ENCODE measurements at regions not wholly inside any gene's neighbourhood (a gene's known extent, or its start where the extent isn't known, plus 50 kb on each side); places are given as distances from the start of the nearest gene placed in this dataset.

DNA sequence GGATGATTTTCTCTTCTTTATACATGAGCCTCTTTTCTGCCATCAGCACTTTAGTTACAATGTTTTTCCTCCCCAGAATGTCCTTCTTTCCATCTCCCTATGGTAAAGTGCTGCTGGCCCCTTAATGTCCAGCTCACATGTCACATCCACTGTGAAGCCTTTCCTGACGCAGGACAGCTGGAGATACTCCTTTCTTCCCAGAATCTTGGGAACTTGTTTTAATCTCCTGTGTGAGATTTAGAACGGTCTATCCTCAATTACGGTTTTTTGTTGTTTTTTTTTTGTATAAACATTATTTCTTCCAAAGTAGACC, 147.7 kb upstream of the TSC22D2 start:
- TF ChIP-seq POLR2A (IDR thresholded peaks at IDR 0.05; ENCODE audit: low read depth, low read length): no peak
- no peak for TF ChIP-seq TAF1 (IDR thresholded peaks at IDR 0.05; ENCODE audit: borderline replicate concordance, low read depth, low read length)
- TF ChIP-seq POLR2AphosphoS5 (IDR thresholded peaks at IDR 0.05; ENCODE audit: low read depth, low read length): no peak

Measured in GM12892 (cell line).